ENCODE measurements at regions not wholly inside any gene's neighbourhood (a gene's known extent, or its start where the extent isn't known, plus 50 kb on each side); places are given as distances from the start of the nearest gene placed in this dataset.

- CTCF ChIA-PET, result no interaction called here
- H3K4me3 ChIP-seq (ENCODE audit: insufficient read depth, low read depth, low read length), result no peak overlapping the region
- no peak overlapping the region for H2BK120ac ChIP-seq (ENCODE audit: low read depth, low read length)
- no peak overlapping the region for H3K27ac ChIP-seq (ENCODE audit: insufficient read depth, low read length)
- H3K4me1 ChIP-seq (ENCODE audit: control insufficient read depth, insufficient read depth, low read length), result no peaks in the 10 kb centered on the region
- H3K9ac ChIP-seq (ENCODE audit: low read depth, low read length), result no peak overlapping the region
- no peaks in the 10 kb centered on the region for H3K9me3 ChIP-seq (ENCODE audit: control insufficient read depth, insufficient read depth, low read length)
- no peak overlapping the region for H4K8ac ChIP-seq (ENCODE audit: low read depth in 2 of 2, low read length in 2 of 2)
- POLR2A ChIA-PET (ENCODE audit: unreplicated experiment), result no interaction called here
- no peaks in the 10 kb centered on the region for H3K27me3 ChIP-seq (ENCODE audit: control insufficient read depth, insufficient read depth, low read length)
- H2AK9ac ChIP-seq (replicated peaks; ENCODE audit: low read depth, low read length, poor library complexity), result no peak overlapping the region
- H2AK5ac ChIP-seq (ENCODE audit: low read depth, low read length), result no peak overlapping the region
- no peak overlapping the region for H4K91ac ChIP-seq (ENCODE audit: insufficient read depth, low read depth, low read length)
- H3K18ac ChIP-seq (ENCODE audit: low read depth, low read length), result no peak overlapping the region
- no peak overlapping the region for H3K56ac ChIP-seq (ENCODE audit: extremely low read depth, insufficient read depth, low read length)
- H2BK5ac ChIP-seq (ENCODE audit: low read depth, low read length, poor library complexity, severe bottlenecking), result no peak overlapping the region
- H3K9me1 ChIP-seq (ENCODE audit: insufficient read depth, low read length), result no peaks in the 10 kb centered on the region
- no TSS peak for BruUV-seq (replicated peaks)
- dilution Hi-C loops (cut with HindIII; ENCODE audit: low sequenced_read_pairs, unreplicated experiment) (no loop called here), intact Hi-C loops (cut with micrococcal nuclease) (no loop called here), in situ Hi-C loops (cut with MboI; ENCODE audit: low sequenced_read_pairs) (no loop called here)
- no peaks in the 10 kb centered on the region for H3K36me3 ChIP-seq (ENCODE audit: control insufficient read depth, insufficient read depth, low read length)
- no peak overlapping the region for H2BK15ac ChIP-seq (ENCODE audit: low read depth, low read length)
- no peak overlapping the region for H3K14ac ChIP-seq (replicated peaks; ENCODE audit: low read depth, low read length)
- no peak overlapping the region for H3K4ac ChIP-seq (ENCODE audit: low read depth, low read length)
- no peak overlapping the region for H3K4me2 ChIP-seq (ENCODE audit: low read depth, low read length)
- TF ChIP-seq USF2 (IDR thresholded peaks at IDR 0.05; ENCODE audit: low read depth, low read length) (no peak), RCOR1 (IDR thresholded peaks at IDR 0.05; ENCODE audit: insufficient replicate concordance, low read length) (no peak)
- WGBS, 2 experiments (ENCODE audit: extremely low coverage in 2 of 2, insufficient read length in 1 of 2), result no CpG with 5 or more reads among the region's 2 CpGs
- DNase-seq (no peak), ATAC-seq (ENCODE audit: low read depth) (no peak)
- H3K23ac ChIP-seq (ENCODE audit: low read depth, low read length), result no peak overlapping the region
- no peak overlapping the region for H4K5ac ChIP-seq (ENCODE audit: low read depth, low read length)
- H4K20me1 ChIP-seq (ENCODE audit: insufficient read depth, low read length), result no peaks in the 10 kb centered on the region
- no peak overlapping the region for H2AFZ ChIP-seq (replicated peaks; ENCODE audit: low read length, poor library complexity)
- no peak overlapping the region for H2BK20ac ChIP-seq (ENCODE audit: low read depth, low read length)
- no peaks in the 10 kb centered on the region for H3K79me1 ChIP-seq (ENCODE audit: low read depth in 1 of 2, low read length in 2 of 2)
These were observed 177.8 kb downstream of the GXYLT1 start for GRCh38 chr12:41966916-41967315.

Data from IMR-90 (cell line).